ENCODE measurements at regions not wholly inside any gene's neighbourhood (a gene's known extent, or its start where the extent isn't known, plus 50 kb on each side); places are given as distances from the start of the nearest gene placed in this dataset.

- TF ChIP-seq CTCF (conservative IDR thresholded peaks at IDR 0.05 in 1 of 2, IDR thresholded peaks at IDR 0.05 in 1 of 2; ENCODE audit: low read depth in 1 of 2, low read length in 2 of 2) (no peak), EZH2 (IDR thresholded peaks at IDR 0.05; ENCODE audit: low read length, missing control alignments) (no peak)
Observed at GRCh38 chr15:87597346-87598052, 659.0 kb downstream of the NTRK3 start.
